Stimulated activated memory B cell treated with anti-CD40 and anti-IgM and Interleukin-4, amounts not matched to agents 10 μg/mL and 1 μg/mL and 100 μg/mL, for 72 hours (primary cell): ENCODE measurements at regions not wholly inside any gene's neighbourhood (a gene's known extent, or its start where the extent isn't known, plus 50 kb on each side); places are given as distances from the start of the nearest gene placed in this dataset.
"Not testable (repeated sequence)": the region's sequence is repeated elsewhere in the genome, so short reads cannot be mapped to it uniquely, and the experiment has no call there.

ENCODE experiments used
- ATAC-seq: fragments of 150-1000 bp; cut with Tn5 transposase; 2 replicates; pipeline ENCODE4 v1.10.0; 2021
- H3K27ac Mint-ChIP-seq: one replicate; pipeline ENCODE4 v1.8.0; 2022; ENCODE audit warnings: mild to moderate bottlenecking, mixed read lengths
- H3K27me3 Mint-ChIP-seq: one replicate; pipeline ENCODE4 v1.8.0; 2022; ENCODE audit warnings: mixed read lengths
- H3K36me3 Mint-ChIP-seq: one replicate; pipeline ENCODE4 v1.8.0; 2022; ENCODE audit warnings: mixed read lengths
- H3K4me1 Mint-ChIP-seq: one replicate; pipeline ENCODE4 v1.8.0; 2022; ENCODE audit warnings: mixed read lengths
- H3K4me3 Mint-ChIP-seq: one replicate; pipeline ENCODE4 v1.8.0; 2022; ENCODE audit warnings: mild to moderate bottlenecking, moderate library complexity, mixed read lengths
- H3K9me3 Mint-ChIP-seq: one replicate; pipeline ENCODE4 v1.8.0; 2022; ENCODE audit warnings: mixed read lengths

DNA sequence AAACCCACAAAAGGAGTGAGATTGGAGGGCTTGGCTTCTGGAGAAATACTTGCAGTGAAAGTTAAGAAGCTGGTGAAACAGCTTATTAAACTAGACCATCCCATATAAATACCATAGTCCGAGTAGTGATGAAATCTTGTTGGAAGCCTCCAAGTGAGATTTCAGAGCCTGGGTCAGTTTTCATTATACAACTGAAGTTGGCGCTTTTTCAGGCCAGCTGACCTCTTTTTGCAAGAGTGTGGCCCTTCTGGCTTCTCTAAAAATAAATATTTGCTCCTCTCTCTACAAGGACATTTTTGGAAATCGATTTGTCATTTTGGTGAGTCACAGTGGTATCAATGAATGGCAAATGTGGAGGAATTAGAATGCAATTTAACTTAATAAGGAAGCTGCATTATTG lies 51.2 kb upstream of the THRB start:
- Mint-ChIP-seq H3K9me3 (no peaks in the 10 kb centered on the region), H3K27ac (no peak overlapping the region), H3K4me3 (no peak overlapping the region), H3K27me3 (no peaks in the 10 kb centered on the region), H3K36me3 (no peaks in the 10 kb centered on the region), H3K4me1 (no peaks in the 10 kb centered on the region)
- no peak for ATAC-seq

DNA sequence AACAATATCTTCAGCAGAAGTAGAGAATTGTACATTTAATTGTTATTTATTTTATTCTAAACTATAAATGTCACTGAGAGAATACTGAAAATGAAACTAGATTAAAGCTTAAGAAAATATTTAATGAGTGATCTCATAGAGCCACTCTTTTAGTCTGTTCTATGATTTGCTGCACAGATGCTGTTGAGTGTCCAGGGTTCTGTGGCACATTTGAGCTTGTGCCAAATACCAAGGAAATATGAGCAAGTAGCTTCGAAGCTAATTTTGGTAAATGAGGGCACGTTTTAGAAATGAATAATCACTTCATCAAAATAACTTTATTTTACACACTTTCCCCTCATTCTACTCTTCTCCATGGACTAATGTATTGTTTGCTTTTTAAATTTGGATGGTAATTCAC lies 53.6 kb upstream of the THRB start:
- Mint-ChIP-seq H3K4me3 (no peak overlapping the region), H3K27me3 (no peaks in the 10 kb centered on the region), H3K36me3 (no peaks in the 10 kb centered on the region), H3K4me1 (no peaks in the 10 kb centered on the region), H3K9me3 (peaks cover 2% of the 10 kb centered on the region), H3K27ac (no peak overlapping the region)
- ATAC-seq: no peak

DNA sequence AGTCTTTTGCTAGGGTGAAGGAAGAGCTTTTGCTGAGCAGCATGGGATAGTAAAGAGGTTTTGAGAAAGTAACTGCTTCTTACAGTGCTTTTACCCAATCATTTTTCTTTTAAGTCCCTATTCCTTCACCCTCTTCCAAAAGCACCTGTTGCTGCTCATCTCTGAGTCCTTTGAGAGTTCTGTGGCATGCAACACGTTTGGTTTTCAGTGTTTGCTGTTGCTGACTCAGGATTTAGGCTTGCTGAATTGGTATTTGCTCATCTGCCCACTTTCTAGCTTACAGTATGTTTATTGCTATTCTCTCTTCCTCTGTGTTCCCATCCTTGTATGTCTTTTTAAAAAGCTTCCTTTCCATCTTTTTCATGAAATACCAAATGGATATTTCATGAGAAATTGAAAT lies 55.9 kb upstream of the THRB start:
- H3K9me3 Mint-ChIP-seq: peaks cover 2% of the 10 kb centered on the region
- H3K27me3 Mint-ChIP-seq: no peaks in the 10 kb centered on the region
- no peak for ATAC-seq
- no peaks in the 10 kb centered on the region for H3K36me3 Mint-ChIP-seq
- H3K4me3 Mint-ChIP-seq: no peak overlapping the region
- H3K4me1 Mint-ChIP-seq: no peaks in the 10 kb centered on the region
- no peak overlapping the region for H3K27ac Mint-ChIP-seq

DNA sequence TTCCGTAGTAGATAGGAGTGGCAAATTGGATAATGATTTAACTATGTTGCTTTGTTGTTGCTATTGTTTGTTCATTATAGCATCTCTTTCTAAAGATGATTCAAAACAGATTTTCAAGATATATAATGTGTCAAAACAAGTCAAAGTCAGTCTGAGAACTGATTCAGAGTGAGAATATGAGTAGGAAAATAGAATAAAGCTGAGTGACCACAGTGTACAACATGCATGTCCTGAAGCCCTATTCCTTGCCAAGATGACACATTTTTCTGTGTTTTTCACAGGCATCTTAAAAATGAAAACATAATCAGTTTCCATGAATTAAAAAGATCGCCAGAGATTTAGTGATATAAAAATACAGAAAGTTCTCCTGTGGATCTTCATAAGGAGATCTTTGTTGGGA lies 57.0 kb upstream of the THRB start:
- Mint-ChIP-seq H3K27me3 (no peaks in the 10 kb centered on the region), H3K27ac (no peak overlapping the region), H3K36me3 (no peaks in the 10 kb centered on the region), H3K9me3 (peaks cover 2% of the 10 kb centered on the region), H3K4me3 (no peak overlapping the region), H3K4me1 (no peaks in the 10 kb centered on the region)
- ATAC-seq: no peak

DNA sequence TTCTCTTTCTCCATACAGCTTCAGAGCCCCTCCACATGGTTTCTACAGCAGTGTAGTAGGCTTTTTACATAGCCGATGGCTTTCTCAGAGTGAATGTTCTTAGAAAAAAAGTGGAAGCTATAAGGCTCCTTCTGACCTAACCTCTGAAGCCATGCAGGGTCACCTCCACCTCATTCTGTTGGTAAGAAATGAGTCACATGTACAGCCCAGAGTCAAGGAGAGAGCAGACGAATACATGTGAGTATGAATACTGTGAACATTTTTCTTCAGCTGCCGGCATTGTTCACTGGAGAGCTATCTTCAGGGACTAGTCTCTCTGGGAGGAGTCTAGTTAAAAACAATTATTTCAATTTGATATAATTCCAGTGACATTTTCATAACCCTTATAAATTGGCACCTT lies 68.2 kb upstream of the THRB start:
- Mint-ChIP-seq H3K27ac (no peak overlapping the region), H3K36me3 (no peaks in the 10 kb centered on the region), H3K9me3 (no peaks in the 10 kb centered on the region), H3K4me3 (no peak overlapping the region), H3K27me3 (no peaks in the 10 kb centered on the region), H3K4me1 (no peaks in the 10 kb centered on the region)
- peak; percentile 59 for ATAC-seq

DNA sequence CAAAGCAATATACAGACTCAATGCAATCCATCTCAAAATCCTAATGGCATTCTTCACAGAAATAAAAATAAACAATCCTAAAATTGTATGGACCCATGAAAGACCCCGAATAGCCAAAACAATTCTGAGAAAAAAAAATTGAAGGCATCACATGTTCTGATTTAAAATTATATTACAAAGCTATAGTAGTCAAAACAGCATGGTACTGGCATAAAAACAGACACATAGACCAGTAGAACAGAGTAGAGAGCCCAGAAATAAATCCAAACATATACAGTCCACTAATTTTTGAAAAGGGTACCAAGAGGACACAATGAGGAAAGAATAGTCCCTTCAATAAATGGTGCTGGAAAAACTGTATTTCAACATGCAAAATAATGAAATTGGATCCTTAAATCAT lies 70.4 kb upstream of the THRB start:
- Mint-ChIP-seq H3K4me1 (no peaks in the 10 kb centered on the region), H3K27ac (no peak overlapping the region), H3K36me3 (no peaks in the 10 kb centered on the region), H3K27me3 (no peaks in the 10 kb centered on the region), H3K9me3 (peaks cover 4% of the 10 kb centered on the region), H3K4me3 (no peak overlapping the region)
- no peak for ATAC-seq

DNA sequence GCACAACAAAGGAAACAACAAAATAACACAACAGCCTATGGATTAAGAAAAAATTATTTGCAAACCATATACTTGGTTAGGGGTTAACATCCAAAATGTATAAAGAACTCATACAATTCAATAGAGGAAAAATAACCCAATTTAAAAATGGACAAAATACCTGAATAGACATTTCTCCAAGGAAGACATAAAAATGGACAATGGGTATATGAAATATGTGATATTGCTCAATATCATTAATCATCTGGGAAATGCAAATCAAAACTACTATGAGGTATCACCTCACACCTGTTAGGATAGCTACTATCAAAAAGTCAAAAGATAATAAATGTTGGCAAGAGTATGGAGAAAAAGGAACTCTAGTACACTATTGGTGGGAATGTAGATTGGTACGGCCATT lies 71.0 kb upstream of the THRB start:
- Mint-ChIP-seq H3K9me3 (peaks cover 4% of the 10 kb centered on the region), H3K4me3 (no peak overlapping the region), H3K4me1 (no peaks in the 10 kb centered on the region), H3K27me3 (no peaks in the 10 kb centered on the region), H3K27ac (no peak overlapping the region), H3K36me3 (no peaks in the 10 kb centered on the region)
- no peak for ATAC-seq

DNA sequence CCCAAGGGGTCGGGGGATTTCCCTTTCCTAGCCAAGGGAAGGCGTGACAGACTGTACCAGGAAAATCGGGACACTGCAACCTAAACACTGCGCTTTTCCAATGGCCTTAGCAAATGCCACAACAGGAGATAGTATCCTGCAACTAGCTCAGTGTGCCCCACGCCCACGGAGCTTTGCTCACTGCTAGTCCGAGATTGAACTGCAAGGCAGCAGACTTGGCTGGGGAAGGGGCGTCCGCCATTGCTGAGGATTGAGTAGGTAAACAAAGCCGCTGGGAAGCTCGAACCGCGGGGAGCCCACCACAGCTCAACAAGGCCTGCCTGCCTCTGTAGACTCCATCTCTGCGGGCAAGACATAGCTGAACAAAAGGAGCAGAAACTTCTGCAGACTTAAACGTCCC lies 72.3 kb upstream of the THRB start:
- Mint-ChIP-seq H3K4me3 (no peak overlapping the region), H3K27me3 (no peaks in the 10 kb centered on the region), H3K9me3 (peaks cover 13% of the 10 kb centered on the region), H3K36me3 (no peaks in the 10 kb centered on the region), H3K4me1 (no peaks in the 10 kb centered on the region), H3K27ac (no peak overlapping the region)
- ATAC-seq: no peak

DNA sequence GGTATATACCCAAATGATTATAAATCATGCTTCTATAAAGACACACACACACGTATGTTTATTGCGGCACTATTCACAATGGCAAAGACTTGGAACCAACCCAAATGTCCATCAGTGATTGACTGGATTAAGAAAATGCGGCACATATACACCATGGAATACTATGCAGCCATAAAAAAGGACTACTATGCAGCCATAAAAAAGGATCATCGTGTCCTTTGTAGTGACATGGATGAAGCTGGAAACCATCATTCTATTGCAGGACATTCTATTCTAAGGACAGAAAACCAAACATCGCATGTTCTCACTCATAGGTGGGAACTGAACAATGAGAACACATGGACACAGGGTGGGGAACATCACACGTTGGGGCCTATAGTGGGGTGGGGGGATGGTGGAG lies 77.8 kb upstream of the THRB start:
- H3K9me3 Mint-ChIP-seq: peaks cover 16% of the 10 kb centered on the region
- H3K4me3 Mint-ChIP-seq, H3K36me3 Mint-ChIP-seq, H3K27me3 Mint-ChIP-seq, ATAC-seq, H3K27ac Mint-ChIP-seq, H3K4me1 Mint-ChIP-seq: not testable (repeated sequence)

DNA sequence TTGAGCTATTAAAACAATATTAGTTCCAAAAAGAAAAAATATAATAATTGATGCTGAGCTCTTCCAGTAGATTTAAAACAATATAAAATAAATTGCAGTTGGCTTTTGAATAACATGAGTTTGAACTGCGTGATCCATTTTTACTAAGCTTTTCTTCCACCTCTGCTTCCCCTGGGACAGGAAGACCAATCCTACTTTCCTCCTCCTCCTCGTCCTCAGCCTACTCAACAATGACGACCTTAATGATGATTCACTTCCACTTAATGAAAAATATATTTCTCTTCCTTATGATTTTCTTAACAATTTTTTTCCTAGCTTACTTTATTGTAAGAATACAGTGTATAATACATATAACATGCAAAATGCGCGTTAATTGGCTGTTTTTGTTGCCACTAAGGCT lies 78.9 kb upstream of the THRB start:
- Mint-ChIP-seq H3K27ac (no peak overlapping the region), H3K4me1 (no peaks in the 10 kb centered on the region), H3K36me3 (no peaks in the 10 kb centered on the region), H3K4me3 (no peak overlapping the region), H3K27me3 (no peaks in the 10 kb centered on the region), H3K9me3 (peaks cover 16% of the 10 kb centered on the region)
- ATAC-seq: no peak

DNA sequence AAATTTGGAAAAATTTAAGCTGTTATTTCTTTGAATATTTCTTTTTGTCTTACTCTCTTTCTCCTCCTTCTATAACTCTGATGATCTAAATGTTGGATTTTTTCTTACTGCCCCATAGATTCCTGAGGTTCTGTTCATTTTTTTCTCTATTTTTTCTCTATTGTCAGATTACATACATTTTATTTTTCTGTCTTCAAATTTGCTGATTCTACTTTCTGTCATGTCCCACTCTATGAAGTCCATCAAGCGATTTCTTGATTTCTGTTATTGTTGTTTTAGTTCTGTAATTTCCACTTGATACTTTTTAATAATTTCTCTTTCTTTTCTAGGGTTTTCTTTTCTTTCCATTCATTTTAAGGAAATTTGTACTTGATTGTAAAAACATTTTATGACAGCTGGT lies 83.7 kb upstream of the THRB start:
- no peaks in the 10 kb centered on the region for H3K4me1 Mint-ChIP-seq
- H3K27me3 Mint-ChIP-seq: no peaks in the 10 kb centered on the region
- no peak overlapping the region for H3K4me3 Mint-ChIP-seq
- H3K36me3 Mint-ChIP-seq: no peaks in the 10 kb centered on the region
- H3K27ac Mint-ChIP-seq: no peak overlapping the region
- H3K9me3 Mint-ChIP-seq: peaks cover 3% of the 10 kb centered on the region
- no peak for ATAC-seq

DNA sequence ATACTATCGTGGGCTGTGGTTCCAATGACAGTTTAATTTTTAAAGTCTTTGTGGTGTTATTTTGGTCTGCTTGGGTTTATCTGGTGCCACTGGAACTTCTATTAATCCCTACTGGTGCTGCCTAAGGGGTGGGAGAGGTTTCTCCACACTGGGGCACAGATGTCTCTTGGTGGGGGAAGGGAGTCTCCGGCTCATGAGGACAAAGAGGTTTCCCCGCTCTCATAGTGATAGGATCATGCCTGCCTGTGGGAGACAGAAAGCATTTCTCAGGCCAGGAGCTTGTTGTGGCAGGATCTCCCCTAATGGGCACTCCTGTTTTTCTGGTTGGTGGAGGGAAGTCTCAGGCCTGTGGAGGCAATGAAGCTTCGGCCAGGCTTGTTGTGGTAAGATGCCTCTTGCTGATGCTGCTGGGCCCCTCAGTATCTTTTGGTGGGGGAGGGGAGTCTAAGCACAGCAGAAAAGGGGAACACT lies 84.3 kb upstream of the THRB start:
- Mint-ChIP-seq H3K27ac (no peak overlapping the region), H3K36me3 (no peaks in the 10 kb centered on the region), H3K4me3 (no peak overlapping the region), H3K27me3 (no peaks in the 10 kb centered on the region), H3K4me1 (no peaks in the 10 kb centered on the region), H3K9me3 (no peaks in the 10 kb centered on the region)
- ATAC-seq: no peak

DNA sequence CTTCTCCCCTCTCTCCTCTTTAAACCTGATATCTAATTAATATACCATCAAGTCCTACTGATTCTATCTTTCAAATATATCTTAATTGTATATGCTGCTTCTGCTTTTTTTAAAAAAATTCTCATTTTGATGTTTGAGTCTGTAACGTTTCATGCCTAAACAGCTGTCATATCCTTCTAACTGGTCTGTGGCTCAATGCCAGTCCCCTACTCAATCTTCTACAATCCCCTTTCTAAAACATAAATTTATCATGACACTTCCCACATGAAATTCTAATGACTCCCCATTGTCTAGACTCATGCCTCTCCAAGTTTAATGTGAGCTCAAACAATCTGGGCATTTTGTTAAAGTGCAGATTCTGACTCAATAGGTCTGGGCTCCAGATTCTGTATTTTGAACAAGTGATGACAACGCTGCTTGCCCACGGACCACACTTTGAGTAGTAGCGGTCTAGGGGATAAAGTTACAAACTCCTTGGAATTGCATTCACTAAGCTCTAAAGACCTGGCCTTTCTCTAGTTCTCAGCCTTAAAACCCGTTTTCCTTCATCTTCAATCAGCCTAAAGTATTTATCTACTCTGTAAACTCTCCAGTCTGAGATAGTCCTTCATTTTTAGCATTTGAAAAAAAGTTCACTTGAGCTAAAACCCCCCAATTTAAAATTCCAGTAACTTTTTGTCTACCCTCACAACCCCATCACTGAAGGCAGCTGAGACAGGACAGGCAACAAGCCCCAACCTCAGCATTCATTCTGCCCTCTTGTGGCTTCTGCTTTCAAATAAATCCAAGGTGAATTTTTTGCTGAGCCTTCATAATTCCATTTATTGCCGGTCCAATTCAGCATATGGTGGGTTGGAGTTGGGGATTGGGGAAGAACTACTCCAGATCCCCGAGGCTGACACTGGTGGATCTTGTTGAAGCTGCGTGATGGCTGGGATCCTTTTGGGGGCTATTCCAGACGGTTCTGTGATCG lies 88.1 kb upstream of the THRB start:
- no peaks in the 10 kb centered on the region for H3K9me3 Mint-ChIP-seq
- no peaks in the 10 kb centered on the region for H3K27me3 Mint-ChIP-seq
- H3K4me1 Mint-ChIP-seq: no peaks in the 10 kb centered on the region
- no peaks in the 10 kb centered on the region for H3K36me3 Mint-ChIP-seq
- H3K27ac Mint-ChIP-seq: no peak overlapping the region
- no peak overlapping the region for H3K4me3 Mint-ChIP-seq
- no peak for ATAC-seq

DNA sequence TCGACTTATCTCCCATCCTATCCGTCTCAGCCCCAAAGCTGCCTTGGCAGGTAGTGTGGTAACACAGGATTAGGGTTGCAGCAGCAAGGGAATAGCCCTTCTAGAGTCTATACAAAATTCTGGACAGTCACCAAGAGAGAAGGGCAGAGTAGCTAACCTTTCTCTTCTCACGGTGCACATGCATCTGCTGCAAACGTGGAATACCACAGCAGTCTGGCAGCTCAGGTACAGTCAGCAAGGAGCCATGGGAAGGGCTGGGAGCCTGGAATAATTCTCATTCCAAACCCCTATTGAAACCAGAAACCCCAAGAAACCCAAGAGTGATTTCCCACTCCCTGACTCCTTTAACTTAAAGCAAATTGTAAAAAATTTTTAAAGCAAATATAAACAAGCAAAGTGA lies 92.3 kb upstream of the THRB start:
- H3K36me3 Mint-ChIP-seq: no peaks in the 10 kb centered on the region
- no peaks in the 10 kb centered on the region for H3K4me1 Mint-ChIP-seq
- H3K27me3 Mint-ChIP-seq: peaks cover 14% of the 10 kb centered on the region
- no peak overlapping the region for H3K27ac Mint-ChIP-seq
- H3K9me3 Mint-ChIP-seq: no peaks in the 10 kb centered on the region
- H3K4me3 Mint-ChIP-seq: no peak overlapping the region
- no peak for ATAC-seq

DNA sequence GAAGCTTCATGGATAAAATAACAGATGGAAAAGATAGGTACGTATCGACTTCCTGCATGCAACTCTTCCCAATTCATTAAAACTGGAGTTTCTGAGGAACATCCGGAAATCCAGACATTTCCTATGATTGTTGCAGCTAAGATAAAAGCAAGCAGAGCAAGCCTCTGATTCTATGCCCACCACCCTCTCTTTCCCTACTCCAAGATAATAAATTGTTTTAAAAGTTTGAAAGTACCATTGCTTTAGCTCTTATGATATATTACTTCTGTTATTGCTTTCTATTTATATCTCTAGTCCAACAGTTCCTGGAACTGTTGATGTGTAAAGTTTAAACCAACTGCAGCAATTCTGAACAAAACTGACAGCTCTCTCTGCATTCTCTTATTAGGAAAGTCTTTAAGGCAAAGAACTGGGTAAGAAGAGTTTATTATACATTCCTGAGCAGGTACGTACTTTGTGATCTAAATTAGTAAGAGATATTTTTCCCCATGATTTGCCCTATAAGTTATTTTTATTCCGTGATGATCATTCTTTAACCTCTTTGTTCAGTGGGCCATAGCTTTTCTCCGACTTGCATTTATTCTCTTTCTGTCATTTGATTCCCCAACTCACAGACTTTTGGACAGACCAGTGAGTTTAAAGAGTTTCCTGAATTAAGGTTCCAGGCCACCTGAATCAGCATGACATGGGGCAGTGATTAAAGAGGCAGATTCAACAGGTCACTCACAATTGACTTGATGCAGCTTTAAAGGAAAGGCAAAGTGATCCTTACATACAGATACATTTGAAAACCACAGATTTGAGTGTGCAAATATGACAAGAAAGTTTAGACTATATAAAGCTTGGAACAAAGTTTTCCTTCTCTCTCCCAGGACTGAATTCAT lies 94.2 kb upstream of the THRB start:
- Mint-ChIP-seq H3K27ac (no peak overlapping the region), H3K4me1 (no peaks in the 10 kb centered on the region), H3K36me3 (no peaks in the 10 kb centered on the region), H3K27me3 (peaks cover 14% of the 10 kb centered on the region), H3K4me3 (no peak overlapping the region), H3K9me3 (no peaks in the 10 kb centered on the region)
- ATAC-seq: no peak

DNA sequence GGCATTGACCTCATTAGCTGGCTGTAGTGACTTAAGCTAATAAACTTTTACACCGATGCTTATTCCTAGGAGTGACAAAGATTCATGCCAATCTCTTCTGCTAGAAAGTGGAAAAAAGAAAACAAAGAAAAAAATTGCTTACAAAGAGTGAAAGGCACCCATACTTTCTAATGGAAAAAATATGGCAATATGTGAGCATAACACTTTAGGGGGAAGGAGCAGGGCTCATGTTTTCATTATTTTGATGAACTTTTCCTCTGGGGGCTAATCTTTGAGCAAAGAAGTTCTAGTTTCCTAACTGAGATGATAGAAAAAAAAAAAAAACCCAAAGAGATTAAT lies 94.8 kb upstream of the THRB start:
- Mint-ChIP-seq H3K36me3 (no peaks in the 10 kb centered on the region), H3K4me1 (no peaks in the 10 kb centered on the region), H3K27me3 (peaks cover 14% of the 10 kb centered on the region), H3K9me3 (no peaks in the 10 kb centered on the region), H3K4me3 (no peak overlapping the region), H3K27ac (no peak overlapping the region)
- ATAC-seq: no peak
